ENCODE measurements at regions not wholly inside any gene's neighbourhood (a gene's known extent, or its start where the extent isn't known, plus 50 kb on each side); places are given as distances from the start of the nearest gene placed in this dataset.

GRCh38 chr2:8028036-8028435 lies 653.8 kb upstream of the ID2 start:
- Histone ChIP-seq H3K23ac (ENCODE audit: insufficient read length, low read depth, low read length) (no peak overlapping the region), H3K79me2 (ENCODE audit: insufficient read depth, low read length) (no peaks in the 10 kb centered on the region), H3K4ac (ENCODE audit: low read depth, low read length) (no peak overlapping the region), H2BK5ac (ENCODE audit: insufficient read length, low read length) (no peak overlapping the region), H3K14ac (ENCODE audit: insufficient read depth, low read length) (no peak overlapping the region), H4K5ac (ENCODE audit: insufficient read length, low read depth, low read length) (no peak overlapping the region), H3K79me1 (ENCODE audit: insufficient read depth, low read depth, low read length, poor library complexity, severe bottlenecking) (no peaks in the 10 kb centered on the region), H2BK12ac (ENCODE audit: insufficient read length, low read depth, low read length) (no peak overlapping the region), H2BK20ac (ENCODE audit: low read depth, low read length, poor library complexity, severe bottlenecking) (no peak overlapping the region), H3K4me1 (ENCODE audit: insufficient read depth, low read length) (no peaks in the 10 kb centered on the region), H2AFZ (ENCODE audit: low read length) (no peak overlapping the region), H3K18ac (ENCODE audit: insufficient read length, low read depth, low read length) (no peak overlapping the region), H3K4me2 (ENCODE audit: insufficient read depth, insufficient read length, low read length) (no peak overlapping the region), H4K20me1 (ENCODE audit: control insufficient read depth, insufficient read depth, insufficient read length) (no peaks in the 10 kb centered on the region), H2BK15ac (ENCODE audit: low read depth, low read length) (no peak overlapping the region), H2AK5ac (ENCODE audit: insufficient read length, low read length) (no peak overlapping the region), H3K27ac (ENCODE audit: insufficient read length, low read depth, low read length) (no peak overlapping the region), H4K8ac (replicated peaks; ENCODE audit: insufficient read length, low read depth, low read length) (no peak overlapping the region), H3K56ac (ENCODE audit: insufficient read length, low read depth, low read length) (no peak overlapping the region), H4K91ac (ENCODE audit: insufficient read length, low read depth, low read length) (no peak overlapping the region), H3K9me3 (ENCODE audit: control insufficient read depth, low read depth, low read length) (no peaks in the 10 kb centered on the region), H2BK120ac (ENCODE audit: low read depth, low read length, poor library complexity, severe bottlenecking) (no peak overlapping the region), H3K23me2 (ENCODE audit: insufficient read length, low read depth, low read length, poor library complexity, severe bottlenecking) (no peaks in the 10 kb centered on the region), H3T11ph (ENCODE audit: low read length) (no peak overlapping the region), H3K27me3 (ENCODE audit: insufficient read depth, low read length) (no peaks in the 10 kb centered on the region), H3K9ac (ENCODE audit: extremely low read depth, insufficient read length, low read length) (no peak overlapping the region)
- no peak for DNase-seq
- H3K27me3 Mint-ChIP-seq (ENCODE audit: low read depth), result peaks cover 4% of the 10 kb centered on the region
- no peak overlapping the region for H3K27ac Mint-ChIP-seq
- peaks cover 2 to 3% of the 10 kb centered on the region in 2 experiments; a peak in 3 of 5 replicates for H3K9me3 Mint-ChIP-seq
- no peaks in the 10 kb centered on the region; a peak in 1 of 4 replicates for H3K4me1 Mint-ChIP-seq
- TF ChIP-seq CTCF (conservative IDR thresholded peaks at IDR 0.05), result no peak
- peaks cover under 1 to 5% (median 3%) of the 10 kb centered on the region in 3 experiments; a peak in 5 of 7 replicates for H3K36me3 Mint-ChIP-seq (ENCODE audit: insufficient read depth in 1 of 3, low read depth in 3 of 3)
- H3K4me3 Mint-ChIP-seq, result no peak overlapping the region
- no CpG with 5 or more reads among the region's 21 CpGs for WGBS (ENCODE audit: extremely low coverage, insufficient read length, low lambda C conversion rate)

All from H9 (cell line).